Muscle layer of duodenum (tissue), 2 donors: ENCODE measurements at regions not wholly inside any gene's neighbourhood (a gene's known extent, or its start where the extent isn't known, plus 50 kb on each side); places are given as distances from the start of the nearest gene placed in this dataset.

Experiments
- H3K27ac ChIP-seq: one replicate; pipeline ENCODE4 v1.7.0; 2013; ENCODE audit warnings: mild to moderate bottlenecking, low read length
- H3K27me3 ChIP-seq: one replicate; pipeline ENCODE4 v1.7.0; 2013; ENCODE audit warnings: low read depth, mild to moderate bottlenecking, control low read depth, low read length
- H3K36me3 ChIP-seq, 2 donors: one replicate each; pipeline ENCODE4 v1.7.0; 2013; ENCODE audit warnings: low read length in 2 of 2, control low read depth in 1 of 2, mild to moderate bottlenecking in 1 of 2; ENCODE audit not compliant: insufficient read depth in 2 of 2, control insufficient read depth in 1 of 2
- H3K4me1 ChIP-seq, 2 donors: one replicate each; pipeline ENCODE4 v1.7.0; 2013; ENCODE audit warnings: low read length in 2 of 2, mild to moderate bottlenecking in 2 of 2, control low read depth in 1 of 2, moderate library complexity in 1 of 2; ENCODE audit not compliant: insufficient read depth in 2 of 2, control insufficient read depth in 1 of 2
- H3K4me3 ChIP-seq, 2 donors: one replicate each; pipeline ENCODE4 v1.7.0; 2013; ENCODE audit warnings: low read length in 2 of 2, low read depth in 1 of 2, mild to moderate bottlenecking in 1 of 2
- H3K9me3 ChIP-seq, 2 donors: one replicate each; pipeline ENCODE4 v1.7.0; 2013; ENCODE audit warnings: low read length in 2 of 2, control low read depth in 1 of 2, mild to moderate bottlenecking in 1 of 2; ENCODE audit not compliant: control insufficient read depth in 1 of 2
- donor health status: healthy.

DNA sequence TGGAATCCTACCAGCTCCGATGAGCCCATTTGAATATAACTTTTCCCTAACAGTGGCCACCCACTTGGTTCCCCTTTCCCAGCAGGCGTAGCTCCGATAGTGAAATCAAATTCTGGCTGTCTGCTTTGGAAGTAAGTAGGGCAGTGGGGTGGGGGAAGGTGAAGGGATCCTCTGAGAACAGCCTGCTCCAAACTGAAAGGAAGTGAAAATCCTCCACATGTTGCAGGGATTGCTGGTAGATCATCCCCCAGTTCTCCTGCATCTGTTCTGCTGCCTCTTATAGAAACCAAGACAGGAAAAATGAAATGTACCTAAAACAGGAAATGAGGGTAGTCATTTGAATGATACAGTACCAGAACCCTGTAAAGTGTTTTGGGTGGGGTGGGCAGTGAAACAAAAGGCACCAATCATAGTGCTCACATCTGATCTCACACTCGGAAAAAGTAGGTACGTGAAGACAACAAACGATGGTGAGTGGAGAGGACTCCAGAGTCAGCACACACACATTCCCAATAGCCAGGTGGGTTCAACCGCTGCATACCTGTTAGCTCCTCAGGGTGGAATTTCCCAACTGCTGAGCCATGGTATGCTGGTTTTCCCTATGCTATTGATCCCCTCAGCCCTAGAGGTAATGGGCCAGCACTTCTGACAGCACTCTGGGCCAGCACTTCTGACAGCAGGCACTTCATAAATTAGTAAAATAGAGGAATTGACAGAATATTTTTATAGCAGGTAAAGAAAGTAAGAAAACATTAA is 304.9 kb upstream of the ADAMTS9 start:
- no peaks in the 10 kb centered on the region for H3K36me3 ChIP-seq
- no peak overlapping the region for H3K4me3 ChIP-seq
- no peaks in the 10 kb centered on the region for H3K9me3 ChIP-seq
- no peaks in the 10 kb centered on the region for H3K27me3 ChIP-seq
- no peak overlapping the region for H3K27ac ChIP-seq
- H3K4me1 ChIP-seq: no peaks in the 10 kb centered on the region

DNA sequence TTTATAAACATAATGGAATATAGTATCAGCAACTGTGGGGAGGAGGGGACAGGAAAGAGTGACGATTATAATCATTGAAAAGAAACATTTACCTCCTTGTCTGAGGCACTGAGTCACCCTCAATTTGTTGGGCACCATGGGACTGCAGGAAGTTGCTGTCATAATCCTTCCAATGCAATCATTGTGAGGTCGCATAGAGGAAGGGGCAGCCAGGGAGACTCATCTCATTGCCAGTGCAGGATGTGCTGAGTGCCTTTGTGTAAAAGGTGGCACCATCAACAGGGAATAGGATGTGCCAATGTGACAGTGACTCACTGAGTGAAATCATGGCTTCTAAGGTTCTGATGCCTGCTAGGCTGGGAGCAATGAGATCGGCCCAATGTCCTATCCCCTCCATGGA is 300.4 kb upstream of the ADAMTS9 start:
- Histone ChIP-seq H3K27ac (no peak overlapping the region), H3K4me1 (no peaks in the 10 kb centered on the region), H3K36me3 (no peaks in the 10 kb centered on the region), H3K27me3 (no peaks in the 10 kb centered on the region), H3K4me3 (no peak overlapping the region), H3K9me3 (no peaks in the 10 kb centered on the region)

- Histone ChIP-seq H3K27ac (no peak overlapping the region), H3K9me3 (no peaks in the 10 kb centered on the region), H3K36me3 (no peaks in the 10 kb centered on the region), H3K27me3 (no peaks in the 10 kb centered on the region), H3K4me1 (no peaks in the 10 kb centered on the region), H3K4me3 (no peak overlapping the region)
Measured at GRCh38 chr3:64987726-64988125, 299.9 kb upstream of the ADAMTS9 start.

GRCh38 chr3:64985072-64985471 is 297.3 kb upstream of the ADAMTS9 start:
- Histone ChIP-seq H3K4me1 (no peaks in the 10 kb centered on the region), H3K4me3 (no peak overlapping the region), H3K27ac (no peak overlapping the region), H3K9me3 (no peaks in the 10 kb centered on the region), H3K27me3 (no peaks in the 10 kb centered on the region), H3K36me3 (no peaks in the 10 kb centered on the region)

- Histone ChIP-seq H3K4me1 (no peaks in the 10 kb centered on the region), H3K4me3 (no peak overlapping the region), H3K27ac (no peak overlapping the region), H3K9me3 (no peaks in the 10 kb centered on the region), H3K27me3 (no peaks in the 10 kb centered on the region), H3K36me3 (no peaks in the 10 kb centered on the region)
Measured at GRCh38 chr3:64983583-64984359, 296.0 kb upstream of the ADAMTS9 start.

- no peak overlapping the region for H3K4me3 ChIP-seq
- no peaks in the 10 kb centered on the region for H3K27me3 ChIP-seq
- peaks cover 0 to 10% of the 10 kb centered on the region in 2 donors for H3K36me3 ChIP-seq
- H3K4me1 ChIP-seq: no peaks in the 10 kb centered on the region
- no peaks in the 10 kb centered on the region for H3K9me3 ChIP-seq
- no peak overlapping the region for H3K27ac ChIP-seq
Measured at GRCh38 chr3:64977308-64978100, 289.7 kb upstream of the ADAMTS9 start.

DNA sequence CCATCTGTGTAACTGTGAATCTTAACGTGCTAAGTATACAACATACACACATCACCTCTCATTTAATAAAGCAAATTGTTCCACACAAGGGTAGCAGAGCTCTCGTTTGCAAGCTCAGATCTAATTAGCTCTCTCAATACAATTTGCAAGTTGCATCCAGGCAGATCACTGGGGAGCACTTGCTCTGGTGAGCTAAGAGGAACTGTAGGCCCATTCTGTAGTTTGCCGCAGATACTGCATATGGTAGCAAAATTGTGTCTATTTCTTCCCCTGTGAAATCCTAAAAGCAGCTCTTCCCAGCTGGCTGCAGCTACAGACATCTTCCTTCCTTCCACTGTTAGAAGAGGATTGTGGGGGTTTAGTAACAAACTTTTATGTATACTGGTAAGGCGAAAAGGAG is 288.7 kb upstream of the ADAMTS9 start:
- Histone ChIP-seq H3K27ac (no peak overlapping the region), H3K9me3 (no peaks in the 10 kb centered on the region), H3K36me3 (peaks cover 0 to 10% of the 10 kb centered on the region in 2 donors), H3K4me3 (no peak overlapping the region), H3K4me1 (no peaks in the 10 kb centered on the region), H3K27me3 (no peaks in the 10 kb centered on the region)

DNA sequence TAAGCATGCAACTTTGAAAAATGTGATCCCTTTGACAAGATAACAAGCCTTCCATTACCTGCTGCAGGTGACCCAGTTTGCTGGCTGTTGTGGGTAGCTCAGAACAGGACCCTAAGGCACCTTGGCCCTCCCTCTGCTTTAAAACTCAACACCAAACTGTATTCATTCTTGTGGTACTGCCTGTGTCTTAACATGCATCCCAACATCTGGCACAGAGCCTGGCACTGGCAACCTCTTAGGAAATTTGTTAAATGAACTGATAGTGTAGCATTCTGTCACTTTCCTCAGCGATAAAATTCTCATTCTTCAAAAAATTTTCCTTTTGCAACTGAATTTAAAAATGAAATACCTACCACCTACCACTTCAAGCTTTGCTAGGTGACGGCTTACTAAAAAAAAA is 287.3 kb upstream of the ADAMTS9 start:
- no peak overlapping the region for H3K4me3 ChIP-seq
- peaks cover 0 to 10% of the 10 kb centered on the region in 2 donors for H3K36me3 ChIP-seq
- H3K4me1 ChIP-seq: no peaks in the 10 kb centered on the region
- no peaks in the 10 kb centered on the region for H3K9me3 ChIP-seq
- no peaks in the 10 kb centered on the region for H3K27me3 ChIP-seq
- no peak overlapping the region for H3K27ac ChIP-seq

GRCh38 chr3:64974401-64974800 is 286.6 kb upstream of the ADAMTS9 start:
- H3K36me3 ChIP-seq: peaks cover 0 to 10% of the 10 kb centered on the region in 2 donors
- H3K27me3 ChIP-seq: no peaks in the 10 kb centered on the region
- H3K4me1 ChIP-seq: no peaks in the 10 kb centered on the region
- H3K9me3 ChIP-seq: no peaks in the 10 kb centered on the region
- H3K4me3 ChIP-seq: no peak overlapping the region
- H3K27ac ChIP-seq: no peak overlapping the region

DNA sequence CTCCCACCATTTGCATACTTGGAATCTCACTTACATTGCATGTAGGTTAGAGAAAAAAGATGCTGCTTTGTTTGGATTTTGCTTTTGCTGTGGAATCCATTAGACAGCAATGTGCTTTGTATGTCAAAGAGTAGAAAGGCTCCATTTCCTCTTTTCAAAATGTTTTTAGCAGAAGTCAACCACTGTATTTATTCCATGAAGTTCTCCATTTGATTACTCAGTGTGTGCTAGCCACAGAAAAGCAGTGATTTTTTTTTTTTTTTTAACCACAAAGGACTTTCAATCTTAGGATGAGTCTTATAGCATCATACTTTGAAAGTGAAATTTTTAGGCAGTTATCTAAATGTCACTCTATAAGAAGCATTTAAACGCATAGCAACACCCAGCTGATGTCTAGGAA is 285.0 kb upstream of the ADAMTS9 start:
- H3K27ac ChIP-seq: no peak overlapping the region
- no peaks in the 10 kb centered on the region for H3K27me3 ChIP-seq
- H3K36me3 ChIP-seq: peaks cover 0 to 10% of the 10 kb centered on the region in 2 donors
- H3K4me3 ChIP-seq: no peak overlapping the region
- H3K9me3 ChIP-seq: no peaks in the 10 kb centered on the region
- no peaks in the 10 kb centered on the region for H3K4me1 ChIP-seq

GRCh38 chr3:64971602-64972001 is 283.8 kb upstream of the ADAMTS9 start:
- H3K9me3 ChIP-seq: no peaks in the 10 kb centered on the region
- peaks cover 0 to 10% of the 10 kb centered on the region in 2 donors for H3K36me3 ChIP-seq
- no peaks in the 10 kb centered on the region for H3K4me1 ChIP-seq
- no peaks in the 10 kb centered on the region for H3K27me3 ChIP-seq
- no peak overlapping the region for H3K27ac ChIP-seq
- H3K4me3 ChIP-seq: no peak overlapping the region
